HG03520 (cell line): ENCODE measurements at regions not wholly inside any gene's neighbourhood (a gene's known extent, or its start where the extent isn't known, plus 50 kb on each side); places are given as distances from the start of the nearest gene placed in this dataset.

ENCODE experiments used
- ATAC-seq: cut with Tn5 transposase; IDR thresholded peaks from one replicate; pipeline ENCODE4 v1.9.1; 2021; ENCODE audit warnings: mild to moderate bottlenecking, moderate library complexity; ENCODE audit not compliant: unreplicated experiment

DNA sequence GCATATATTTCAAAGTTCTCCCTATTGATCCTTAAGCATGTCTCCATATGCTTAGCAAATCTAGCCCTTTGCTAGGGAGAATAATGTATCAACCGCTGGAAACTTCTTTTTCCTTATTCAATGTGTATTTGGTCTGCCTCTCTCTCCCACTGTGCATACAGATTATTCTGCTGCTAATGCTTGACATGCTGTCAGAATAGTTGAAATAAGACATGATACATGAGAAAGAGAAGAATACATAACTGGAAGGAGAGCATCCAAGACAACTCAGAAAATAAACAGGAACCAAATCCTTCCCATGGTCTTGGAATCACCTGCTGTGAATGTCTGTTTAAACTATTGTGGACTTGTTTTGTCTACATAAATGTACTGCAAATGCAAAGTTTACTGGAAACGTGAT lies 1103.0 kb downstream of the EFNB2 start:
- ATAC-seq, result no peak

DNA sequence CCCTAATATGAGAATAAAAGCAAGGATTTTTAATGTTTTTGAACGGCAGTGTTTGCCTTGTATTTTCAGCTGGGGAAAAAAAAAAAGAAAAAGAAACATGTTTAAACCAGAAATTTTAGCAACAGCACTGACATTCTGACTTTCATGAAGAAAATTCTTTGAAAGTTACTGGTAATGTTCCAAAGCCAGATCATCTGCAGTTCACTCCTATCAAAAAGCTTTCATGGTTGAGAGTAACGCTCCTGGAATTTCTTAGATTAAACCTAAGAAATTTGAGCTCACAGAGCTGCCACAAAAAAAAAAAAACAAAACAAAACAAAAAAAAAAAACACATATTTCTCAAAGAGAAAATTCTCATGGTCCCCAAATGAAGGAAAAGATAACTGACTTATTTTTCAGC lies 1106.7 kb downstream of the EFNB2 start:
- ATAC-seq, result no peak

GRCh38 chr13:105426441-105426840 lies 1109.0 kb downstream of the EFNB2 start:
- no peak for ATAC-seq

DNA sequence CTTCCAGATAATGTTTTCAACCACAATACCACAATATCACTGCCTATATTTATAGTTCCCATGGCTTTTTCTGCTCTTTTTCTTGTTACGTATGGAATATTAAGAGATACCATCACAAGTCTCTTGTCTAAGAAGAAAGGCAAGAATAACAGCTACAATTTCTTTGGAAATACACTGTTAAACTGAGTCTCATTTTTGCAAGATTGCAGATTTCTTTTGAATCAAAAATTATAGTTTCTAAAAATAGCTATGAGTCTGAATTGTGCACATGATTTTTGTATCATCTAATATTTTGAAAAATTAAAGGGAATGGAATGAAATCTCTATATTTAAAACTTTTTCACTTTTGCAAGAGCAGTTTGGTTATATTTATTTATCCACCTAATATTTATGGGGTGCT lies 1120.8 kb downstream of the EFNB2 start:
- no peak for ATAC-seq

DNA sequence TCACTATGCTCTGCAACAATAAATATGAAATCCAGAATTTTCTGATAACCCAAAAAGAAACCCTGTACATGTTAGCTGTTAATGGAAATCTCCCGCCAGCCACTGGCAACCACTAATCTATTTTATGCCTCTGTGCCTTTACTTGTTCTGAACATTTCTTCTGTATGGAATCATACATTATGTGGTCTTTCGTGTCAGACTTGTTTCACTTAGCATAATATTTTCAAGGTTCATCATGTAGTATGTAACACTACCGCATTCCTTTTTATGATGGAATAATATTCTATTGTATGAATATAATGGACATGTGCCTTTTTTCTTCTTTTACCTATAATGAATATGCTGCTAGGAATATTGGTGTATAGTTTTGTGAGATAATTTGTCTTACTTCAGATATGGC lies 1123.3 kb downstream of the EFNB2 start:
- ATAC-seq, result no peak

- no peak for ATAC-seq
These were observed 1124.9 kb downstream of the EFNB2 start for GRCh38 chr13:105410602-105411001.

GRCh38 chr13:105406551-105406950 lies 1128.9 kb downstream of the EFNB2 start:
- ATAC-seq, result no peak

- ATAC-seq, result no peak
These were observed 1132.4 kb downstream of the EFNB2 start for GRCh38 chr13:105403086-105403485.

GRCh38 chr13:105395041-105395440 lies 1140.4 kb downstream of the EFNB2 start:
- no peak for ATAC-seq

DNA sequence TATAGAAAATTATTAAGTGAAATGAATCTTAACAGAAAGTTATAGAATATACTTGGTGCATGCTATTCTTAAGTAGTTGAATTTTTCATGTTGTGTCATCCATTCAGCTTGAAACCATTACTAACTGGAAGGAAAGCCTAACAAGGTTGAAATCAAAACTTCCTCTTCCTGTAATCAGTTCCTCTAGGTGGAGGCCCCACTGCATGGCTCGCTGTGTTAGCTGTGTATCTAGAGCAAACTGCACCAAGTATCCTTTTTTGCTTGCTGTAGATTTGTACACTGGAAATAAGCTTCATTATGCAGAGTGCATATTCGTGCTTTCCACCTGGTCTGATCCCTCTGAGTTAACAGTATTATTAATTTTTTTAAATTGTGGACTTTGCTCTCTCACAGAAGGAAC lies 1146.1 kb downstream of the EFNB2 start:
- ATAC-seq, result no peak

DNA sequence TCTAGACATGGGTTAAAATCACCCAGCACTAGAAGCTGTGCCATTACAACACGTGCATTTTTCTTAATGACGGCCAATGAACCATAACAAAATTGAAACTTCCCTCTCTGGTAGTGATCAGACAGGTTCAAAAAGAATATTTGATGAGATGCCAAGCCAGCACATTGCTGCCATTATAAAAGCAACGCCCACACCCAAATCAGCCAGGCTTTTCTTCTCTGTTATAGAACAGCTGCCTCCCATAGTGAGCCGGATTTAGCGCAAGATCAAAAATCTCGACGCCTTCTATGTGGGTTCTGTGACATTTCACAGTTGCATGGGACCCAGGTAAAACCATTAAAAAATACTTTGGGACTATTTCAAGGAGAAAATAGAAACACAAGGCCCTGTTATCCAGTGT lies 1158.0 kb downstream of the EFNB2 start:
- no peak for ATAC-seq

- ATAC-seq, result no peak
These were observed 1165.3 kb downstream of the EFNB2 start for GRCh38 chr13:105370011-105370650.

GRCh38 chr13:105368781-105369180 lies 1166.7 kb downstream of the EFNB2 start:
- no peak for ATAC-seq

DNA sequence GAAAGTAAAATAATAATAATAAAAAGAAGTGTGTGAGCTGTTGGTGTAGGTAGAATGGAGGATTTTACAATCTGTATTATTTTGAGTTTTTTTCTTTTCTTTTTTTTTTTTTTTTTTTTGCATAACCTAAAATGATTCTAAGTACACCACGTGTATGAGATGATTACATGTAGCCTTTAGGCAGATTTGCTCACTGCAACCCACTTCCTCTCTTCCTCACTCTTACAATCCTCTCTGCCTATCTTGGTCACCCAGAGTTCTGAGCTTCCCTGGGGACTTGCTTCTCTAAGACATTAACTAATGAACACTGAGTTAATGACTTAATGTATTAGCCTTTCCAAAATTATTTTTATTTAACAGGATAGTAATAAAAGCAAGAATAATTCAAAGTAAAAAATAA lies 1169.6 kb downstream of the EFNB2 start:
- ATAC-seq, result no peak

GRCh38 chr13:105365021-105365550 lies 1170.4 kb downstream of the EFNB2 start:
- no peak for ATAC-seq

GRCh38 chr13:105364191-105364590 lies 1171.3 kb downstream of the EFNB2 start:
- ATAC-seq, result no peak

- no peak for ATAC-seq
These were observed 1171.9 kb downstream of the EFNB2 start for GRCh38 chr13:105363261-105364190.

GRCh38 chr13:105353654-105354053 lies 1181.8 kb downstream of the EFNB2 start:
- ATAC-seq, result no peak

- no peak for ATAC-seq
These were observed 1186.3 kb downstream of the EFNB2 start for GRCh38 chr13:105349082-105349723.

DNA sequence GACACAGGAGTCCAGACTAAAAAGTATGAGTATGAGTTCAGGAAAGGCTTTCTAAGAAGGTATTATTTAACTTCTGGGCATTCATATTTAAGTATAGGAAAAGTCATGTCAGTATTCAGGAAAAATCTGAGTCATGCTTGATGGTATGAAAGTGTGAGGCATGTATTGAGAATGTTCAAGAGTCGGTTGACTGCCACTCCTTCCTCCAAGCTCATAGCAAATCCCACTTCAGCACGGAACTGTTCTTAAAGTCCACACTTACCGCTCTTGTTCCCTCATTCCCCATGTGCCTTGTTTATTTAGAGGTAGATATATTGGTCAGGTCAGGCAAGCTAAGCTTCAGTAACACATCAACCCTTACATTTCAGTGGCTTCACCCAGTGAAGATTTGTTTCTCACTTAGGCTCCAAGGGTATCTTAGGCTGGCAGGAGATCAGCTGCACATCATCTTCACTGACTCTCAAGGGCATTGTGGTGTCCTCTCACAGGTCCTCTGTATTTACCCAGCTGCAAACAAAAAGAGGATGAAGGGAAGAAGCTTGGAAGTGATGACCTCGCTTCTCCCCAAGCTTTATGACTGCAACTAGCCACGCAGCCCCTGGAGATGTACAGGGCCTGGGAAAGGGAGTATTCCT lies 1189.2 kb downstream of the EFNB2 start:
- ATAC-seq, result no peak

DNA sequence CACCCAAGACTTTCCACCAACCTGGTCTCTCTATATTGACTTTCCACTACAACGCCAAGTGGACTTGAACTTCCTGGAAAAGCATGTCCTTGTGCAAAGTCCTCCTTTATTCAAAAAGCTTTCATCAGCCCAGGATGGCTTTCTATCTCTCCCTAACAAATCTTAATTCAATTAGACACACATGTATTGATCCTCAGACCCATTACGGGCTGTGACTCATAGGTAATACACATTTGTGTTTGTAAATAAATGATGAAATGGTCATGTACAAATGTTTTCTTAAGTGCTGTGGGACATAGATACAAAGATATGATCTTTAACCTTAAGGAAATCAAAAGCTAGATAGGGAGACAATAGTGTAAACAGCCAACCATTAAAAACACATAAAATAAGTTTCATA lies 1189.7 kb downstream of the EFNB2 start:
- no peak for ATAC-seq
